Right atrium auricular region (tissue), 2 donors: ENCODE measurements at regions not wholly inside any gene's neighbourhood (a gene's known extent, or its start where the extent isn't known, plus 50 kb on each side); places are given as distances from the start of the nearest gene placed in this dataset.

ENCODE experiments used
- DNase-seq: peaks from one replicate; pipeline ENCODE4 v3.0.0-alpha.2; 2019; ENCODE audit warnings: low spot score
- H3K27ac ChIP-seq, 2 donors: fragments of 200-600 bp; sonication (generic); 1 replicate in 1 of 2; 2 replicates in 1 of 2; pipeline ENCODE4 v1.5.1; 2016 to 2019
- H3K27me3 ChIP-seq, 2 donors: fragments of 200-600 bp; sonication (generic); one replicate each; pipeline versions ENCODE4 v1.5.1 to v1.6.0; 2017 to 2019
- H3K36me3 ChIP-seq: fragments of 200-600 bp; sonication (generic); one replicate; pipeline ENCODE4 v1.5.1; 2016
- H3K4me1 ChIP-seq, 2 donors: fragments of 200-600 bp; sonication (generic); one replicate each; pipeline versions ENCODE4 v1.5.1 to v1.6.0; 2017 to 2019
- H3K4me3 ChIP-seq, 2 donors: fragments of 200-600 bp; sonication (generic); 1 replicate in 1 of 2; 2 replicates in 1 of 2; pipeline ENCODE4 v1.5.1; 2017 to 2019; ENCODE audit warnings: mild to moderate bottlenecking in 1 of 2, moderate library complexity in 1 of 2
- H3K9me3 ChIP-seq, 2 donors: fragments of 200-600 bp; sonication (generic); one replicate each; pipeline ENCODE4 v1.5.1; 2019
- TF ChIP-seq, protein P1 (sequence below), 2 donors: fragments of 200-600 bp; sonication (generic); IDR thresholded peaks; one replicate each; pipeline ENCODE4 v1.5.1; 2019; ENCODE audit warnings: antibody characterized with exemption in 2 of 2

DNA sequence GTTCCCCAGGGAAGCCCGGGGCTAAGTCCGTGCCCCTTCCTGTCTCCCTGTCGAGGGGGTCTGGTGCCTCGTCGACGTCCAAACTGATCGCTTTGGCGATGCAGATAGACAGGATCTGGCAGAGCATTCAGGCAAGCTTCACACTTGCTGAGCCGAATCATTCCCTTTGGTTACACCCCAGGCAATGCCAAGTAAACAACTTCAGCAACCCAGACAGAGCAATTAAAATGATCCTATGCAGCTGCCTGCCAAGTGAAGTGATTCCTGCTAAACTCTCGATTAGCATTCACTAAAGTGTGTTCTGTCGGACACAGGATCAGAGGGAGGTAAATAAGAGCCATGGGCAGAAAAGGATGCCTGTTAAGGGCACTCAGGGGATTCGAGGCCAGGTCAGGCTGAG lies 108.2 kb upstream of the RAB12 start:
- H3K4me3 ChIP-seq: no peak overlapping the region
- TF ChIP-seq, protein P1, sequence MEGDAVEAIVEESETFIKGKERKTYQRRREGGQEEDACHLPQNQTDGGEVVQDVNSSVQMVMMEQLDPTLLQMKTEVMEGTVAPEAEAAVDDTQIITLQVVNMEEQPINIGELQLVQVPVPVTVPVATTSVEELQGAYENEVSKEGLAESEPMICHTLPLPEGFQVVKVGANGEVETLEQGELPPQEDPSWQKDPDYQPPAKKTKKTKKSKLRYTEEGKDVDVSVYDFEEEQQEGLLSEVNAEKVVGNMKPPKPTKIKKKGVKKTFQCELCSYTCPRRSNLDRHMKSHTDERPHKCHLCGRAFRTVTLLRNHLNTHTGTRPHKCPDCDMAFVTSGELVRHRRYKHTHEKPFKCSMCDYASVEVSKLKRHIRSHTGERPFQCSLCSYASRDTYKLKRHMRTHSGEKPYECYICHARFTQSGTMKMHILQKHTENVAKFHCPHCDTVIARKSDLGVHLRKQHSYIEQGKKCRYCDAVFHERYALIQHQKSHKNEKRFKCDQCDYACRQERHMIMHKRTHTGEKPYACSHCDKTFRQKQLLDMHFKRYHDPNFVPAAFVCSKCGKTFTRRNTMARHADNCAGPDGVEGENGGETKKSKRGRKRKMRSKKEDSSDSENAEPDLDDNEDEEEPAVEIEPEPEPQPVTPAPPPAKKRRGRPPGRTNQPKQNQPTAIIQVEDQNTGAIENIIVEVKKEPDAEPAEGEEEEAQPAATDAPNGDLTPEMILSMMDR (IDR thresholded peaks at IDR 0.05): no peak
- no peak for DNase-seq

DNA sequence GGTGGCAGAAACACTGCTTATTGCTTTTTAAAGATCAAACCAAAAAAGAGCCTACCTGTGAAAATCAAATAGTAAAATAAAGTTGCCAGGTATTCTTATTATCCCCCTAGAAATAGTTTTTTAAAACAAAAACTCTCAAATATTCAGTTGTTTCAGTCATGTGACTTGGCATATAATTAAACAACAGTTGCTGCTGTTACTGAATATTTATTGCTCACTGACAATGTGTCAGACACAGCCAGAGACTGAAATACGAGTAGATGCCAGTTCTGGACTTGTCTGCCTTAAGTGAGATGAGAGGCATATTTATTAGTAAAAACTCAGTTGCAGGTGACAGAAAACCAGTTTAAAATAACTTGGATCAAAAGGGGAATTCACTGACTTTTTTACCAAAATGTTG lies 106.0 kb upstream of the RAB12 start:
- Histone ChIP-seq H3K4me3 (no peak overlapping the region), H3K9me3 (no peaks in the 10 kb centered on the region), H3K27me3 (no peaks in the 10 kb centered on the region), H3K27ac (no peak overlapping the region), H3K36me3 (no peaks in the 10 kb centered on the region), H3K4me1 (no peaks in the 10 kb centered on the region)
- no peak for DNase-seq
- TF ChIP-seq, protein P1 (IDR thresholded peaks at IDR 0.05): no peak

More for the DNA sequence above, 108.2 kb upstream of the RAB12 start:
- Histone ChIP-seq H3K36me3 (no peaks in the 10 kb centered on the region), H3K27me3 (no peaks in the 10 kb centered on the region), H3K9me3 (no peaks in the 10 kb centered on the region), H3K4me1 (no peaks in the 10 kb centered on the region), H3K27ac (no peak overlapping the region)

DNA sequence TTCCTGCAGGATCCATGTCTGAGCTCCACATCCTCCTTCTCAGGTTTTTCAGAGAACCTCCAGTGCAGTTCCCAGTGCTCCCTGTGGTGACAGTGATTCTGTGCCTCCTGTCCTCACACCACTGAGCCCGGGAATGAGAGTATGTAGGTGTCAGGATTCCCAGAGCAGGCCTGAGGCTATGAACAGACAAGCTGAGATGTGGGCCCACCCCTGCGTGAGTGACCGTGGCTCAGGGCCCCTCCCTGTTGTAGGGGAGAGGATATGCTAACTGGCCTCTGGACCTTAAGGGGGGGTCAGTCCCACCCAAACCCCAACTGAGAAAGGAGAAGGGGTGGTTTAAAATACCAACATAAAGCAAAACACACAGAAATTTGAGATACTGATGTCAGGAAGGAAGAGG lies 104.8 kb upstream of the RAB12 start:
- H3K27ac ChIP-seq: no peak overlapping the region
- TF ChIP-seq, protein P1 (IDR thresholded peaks at IDR 0.05): no peak
- H3K27me3 ChIP-seq: no peaks in the 10 kb centered on the region
- no peaks in the 10 kb centered on the region for H3K4me1 ChIP-seq
- H3K4me3 ChIP-seq: no peak overlapping the region
- DNase-seq: peak; percentile 40
- H3K9me3 ChIP-seq: no peaks in the 10 kb centered on the region
- no peaks in the 10 kb centered on the region for H3K36me3 ChIP-seq

DNA sequence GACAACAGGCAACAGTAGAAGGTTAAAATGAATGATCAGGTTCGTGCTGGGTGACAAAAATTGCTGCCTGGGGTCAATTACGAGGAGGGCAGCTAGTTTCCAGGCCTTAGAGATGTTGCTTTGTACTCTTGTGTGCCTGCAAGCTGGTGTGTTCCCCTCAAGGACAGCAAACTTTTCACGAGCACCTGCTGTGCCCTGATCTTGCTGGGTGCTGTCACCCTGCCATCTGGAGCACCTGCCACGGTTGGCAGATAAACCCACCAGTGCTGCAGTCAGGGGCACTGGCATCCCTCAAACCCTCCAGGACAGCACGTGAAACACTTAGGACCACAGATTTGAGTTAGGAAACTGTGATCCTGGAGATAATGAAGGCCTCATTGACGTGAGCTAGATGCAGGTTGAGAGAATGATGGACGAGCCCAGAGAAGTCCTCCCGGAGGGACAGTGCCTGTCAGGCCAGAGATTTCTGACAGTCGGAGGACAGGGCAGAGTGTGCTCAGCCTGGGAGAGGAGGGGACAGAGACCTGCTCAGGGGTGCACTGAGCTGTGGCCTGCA lies 104.3 kb upstream of the RAB12 start:
- Histone ChIP-seq H3K4me1 (no peaks in the 10 kb centered on the region), H3K36me3 (no peaks in the 10 kb centered on the region), H3K27me3 (no peaks in the 10 kb centered on the region), H3K4me3 (no peak overlapping the region), H3K27ac (no peak overlapping the region), H3K9me3 (no peaks in the 10 kb centered on the region)
- DNase-seq: peak; percentile 32
- TF ChIP-seq, protein P1 (IDR thresholded peaks at IDR 0.05): no peak

DNA sequence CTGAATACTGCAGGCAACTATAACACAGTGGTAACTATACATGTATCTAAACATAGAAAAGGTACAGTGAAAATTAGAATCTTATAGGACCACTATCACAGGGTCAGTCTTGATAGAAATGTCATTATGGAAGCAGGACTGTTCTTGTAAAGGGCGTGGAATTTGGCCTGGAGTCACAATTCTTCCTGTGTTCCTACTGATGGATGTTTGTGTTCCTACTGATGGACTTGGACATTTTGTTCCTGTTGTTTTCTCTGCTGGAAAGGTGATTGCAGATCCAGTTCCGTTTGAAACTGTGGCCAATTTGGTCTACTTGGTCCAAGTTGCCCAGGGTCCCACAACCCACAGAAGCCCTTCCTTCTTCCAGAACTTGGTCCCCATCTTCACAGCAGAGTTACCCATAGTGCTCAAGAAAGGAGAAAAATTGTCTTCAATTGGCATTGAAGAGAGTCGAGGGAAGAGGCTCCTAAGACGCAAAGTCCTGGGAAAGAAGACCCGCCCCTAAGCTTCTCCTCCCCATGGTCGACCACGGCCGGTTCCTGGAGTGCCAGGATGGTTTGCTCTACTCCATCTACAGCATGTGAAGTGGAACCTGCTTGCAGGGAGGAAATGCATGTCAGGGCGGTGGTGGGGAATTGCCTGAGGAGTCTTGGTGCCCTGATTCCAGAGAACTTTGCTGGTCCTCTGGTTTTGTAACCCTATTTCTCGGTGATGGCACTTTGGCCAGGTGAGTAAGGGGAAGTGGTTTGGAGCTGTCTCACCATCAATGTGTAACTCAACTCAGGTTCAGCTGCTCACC lies 102.8 kb upstream of the RAB12 start:
- TF ChIP-seq, protein P1 (IDR thresholded peaks at IDR 0.05): no peak
- Histone ChIP-seq H3K27me3 (no peaks in the 10 kb centered on the region), H3K4me3 (no peak overlapping the region), H3K4me1 (no peaks in the 10 kb centered on the region), H3K27ac (no peak overlapping the region), H3K9me3 (no peaks in the 10 kb centered on the region), H3K36me3 (no peaks in the 10 kb centered on the region)
- DNase-seq: peak; percentile 23
